ENCODE measurements at regions not wholly inside any gene's neighbourhood (a gene's known extent, or its start where the extent isn't known, plus 50 kb on each side); places are given as distances from the start of the nearest gene placed in this dataset.

GRCh38 chr9:95710446-95710845 lies 165.0 kb upstream of the ERCC6L2 start (continued):
- TF ChIP-seq ZNF212 (CRISPR knock-in tag; IDR thresholded peaks at IDR 0.05), result no peak
- TF ChIP-seq KLF10 (CRISPR knock-in tag; IDR thresholded peaks at IDR 0.05), result no peak
- no peak for TF ChIP-seq ZBTB1 (CRISPR knock-in tag; IDR thresholded peaks at IDR 0.05; ENCODE audit: borderline replicate concordance, low read depth)

GRCh38 chr9:95696701-95697100 lies 178.8 kb upstream of the ERCC6L2 start:
- ChIA-PET POLR2A (interaction anchor here (0.6 kb wide), 1 partner anchor 404 kb away, joined by 3 read pairs; no protein-coding TSS in a partner anchor), CTCF (ENCODE audit: low intra/inter-chr PET ratio) (no interaction called here)
- Histone ChIP-seq H3K36me3 (ENCODE audit: control insufficient read depth, insufficient read depth, low read length) (no peaks in the 10 kb centered on the region), H3K9ac (ENCODE audit: insufficient read depth in 1 of 2, low read depth in 2 of 2, low read length in 2 of 2) (no peak overlapping the region), H4K20me1 (replicated peaks; ENCODE audit: control insufficient read depth, insufficient read depth, low read length) (no peaks in the 10 kb centered on the region), H3K27me3 (ENCODE audit: control insufficient read depth in 2 of 2, insufficient read depth in 2 of 2, low read length in 2 of 2) (peaks cover 6 to 17% of the 10 kb centered on the region in 2 experiments; a peak in 4 of 5 replicates), H3K4me3 (no peak overlapping the region), H3K27ac (ENCODE audit: extremely low read depth, low read depth, low read length) (no peak overlapping the region), H2AFZ (ENCODE audit: low read depth, low read length) (no peak overlapping the region), H3K9me1 (ENCODE audit: control insufficient read depth, insufficient read depth, low read length) (no peaks in the 10 kb centered on the region), H3K4me1 (replicated peaks in 1 of 2; ENCODE audit: control insufficient read depth in 2 of 2, insufficient read depth in 2 of 2, low read length in 2 of 2) (no peaks in the 10 kb centered on the region), H3K4me2 (ENCODE audit: insufficient read depth, low read length) (no peak overlapping the region), H3K79me2 (ENCODE audit: control insufficient read depth, insufficient read depth, low read length) (no peaks in the 10 kb centered on the region), H3K9me3 (replicated peaks; ENCODE audit: control insufficient read depth, insufficient read depth, low read depth, low read length) (no peaks in the 10 kb centered on the region)
- no peak for DNase-seq (ENCODE audit: extremely low read depth in 1 of 4, low spot score in 3 of 4)
- no TSS peak for BruUV-seq (replicated peaks)
- 0% methylated on average over 1 of the region's 1 CpG for WGBS (ENCODE audit: insufficient coverage, low coverage, missing lambda C conversion rate)
- no peak for FAIRE-seq
- in situ Hi-C loops (cut with MboI), result no loop called here
- intact Hi-C loops (cut with micrococcal nuclease), result no loop called here
- ATAC-seq, result no peak
- no peak for TF ChIP-seq TFAM (CRISPR knock-in tag; conservative IDR thresholded peaks at IDR 0.05)
- TF ChIP-seq PYGO2 (tag; IDR thresholded peaks at IDR 0.05), result no peak
- TF ChIP-seq BRD9 (IDR thresholded peaks at IDR 0.05; ENCODE audit: low read depth, partially characterized antibody), result no peak
- TF ChIP-seq IRF1 (CRISPR knock-in tag; IDR thresholded peaks at IDR 0.05; ENCODE audit: borderline replicate concordance), result no peak
- TF ChIP-seq ZNF740 (CRISPR knock-in tag; IDR thresholded peaks at IDR 0.05), result no peak
- TF ChIP-seq ZNF740 (tag; IDR thresholded peaks at IDR 0.05), result no peak
- TF ChIP-seq GATA2 (CRISPR knock-in tag; IDR thresholded peaks at IDR 0.05), result no peak
- TF ChIP-seq KDM5B (IDR thresholded peaks at IDR 0.05; ENCODE audit: insufficient replicate concordance, low read depth, low read length), result no peak
- TF ChIP-seq MECOM (CRISPR knock-in tag; IDR thresholded peaks at IDR 0.05), result no peak
- TF ChIP-seq ZNF24 (IDR thresholded peaks at IDR 0.05), result no peak
- TF ChIP-seq ZBTB12 (CRISPR knock-in tag; IDR thresholded peaks at IDR 0.05), result no peak
- TF ChIP-seq PREB (CRISPR knock-in tag; IDR thresholded peaks at IDR 0.05), result no peak
- no peak for TF ChIP-seq MAFG (tag; conservative IDR thresholded peaks at IDR 0.05)
- no peak for TF ChIP-seq PKNOX1 (IDR thresholded peaks at IDR 0.05)
- no peak for TF ChIP-seq ZNF124 (CRISPR knock-in tag; IDR thresholded peaks at IDR 0.05)
- TF ChIP-seq PRMT5 (CRISPR knock-in tag; IDR thresholded peaks at IDR 0.05), result no peak

Data from K562 (cell line).